ENCODE measurements at regions not wholly inside any gene's neighbourhood (a gene's known extent, or its start where the extent isn't known, plus 50 kb on each side); places are given as distances from the start of the nearest gene placed in this dataset.
A peak's percentile ranks its signal among the peaks of the same experiment; 100 is the strongest.

DNA sequence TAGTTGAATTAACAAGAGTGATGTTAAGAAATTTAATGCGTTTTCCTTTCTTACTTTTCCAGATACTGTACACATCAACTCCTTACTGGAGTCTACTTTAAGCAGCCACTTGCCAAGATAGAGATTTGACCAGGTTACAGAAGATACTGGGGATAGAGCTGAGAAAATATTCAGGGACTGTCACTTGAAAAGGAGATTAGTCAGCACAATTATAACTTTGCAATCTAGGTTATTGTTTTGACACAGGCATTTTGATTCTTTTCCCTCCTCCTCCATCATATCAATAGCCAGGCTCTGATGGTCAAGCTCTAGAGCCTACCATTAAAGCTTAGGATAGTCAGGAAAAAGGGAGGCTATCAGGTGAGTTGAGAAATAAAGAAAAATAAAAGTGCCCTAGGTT, 345.9 kb upstream of the ITGA1 start:
- no peak for DNase-seq (ENCODE audit: low read depth, low spot score)
- Histone ChIP-seq H3K27ac (no peak overlapping the region), H3K4me3 (no peak overlapping the region), H3K9me3 (ENCODE audit: low read depth, low read length) (no peaks in the 10 kb centered on the region), H3K36me3 (ENCODE audit: insufficient read depth, low read length) (no peaks in the 10 kb centered on the region), H3K9ac (ENCODE audit: insufficient read length) (no peak overlapping the region)
- TF ChIP-seq POLR2AphosphoS5 (IDR thresholded peaks at IDR 0.05; ENCODE audit: borderline replicate concordance, low read depth, low read length) (no peak), FOXP2 (optimal IDR thresholded peaks at IDR 0.05; ENCODE audit: control extremely low read depth, extremely low read length, insufficient read depth) (no peak), EZH2 (IDR thresholded peaks at IDR 0.05) (no peak)

DNA sequence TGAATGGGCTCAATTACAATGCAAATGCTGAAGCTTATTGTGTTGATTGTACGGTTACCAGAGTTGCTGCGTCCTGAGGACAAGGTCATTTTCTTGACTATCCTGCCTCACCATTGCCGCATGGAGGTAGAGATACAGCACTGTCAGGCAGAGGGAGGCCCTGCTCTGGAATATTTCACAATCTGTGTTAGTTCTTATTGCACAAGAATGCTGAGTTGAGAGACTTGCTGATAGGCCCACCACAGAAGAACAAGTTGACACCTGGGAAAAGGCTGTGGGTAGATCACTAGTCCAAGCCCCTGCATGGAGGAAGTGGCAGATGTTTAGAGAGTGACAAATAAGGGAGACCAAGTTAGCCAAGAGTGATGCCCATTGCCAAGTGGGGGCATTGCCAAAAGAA, 344.5 kb upstream of the ITGA1 start:
- DNase-seq (ENCODE audit: low read depth, low spot score) = no peak
- H3K27ac ChIP-seq = no peak overlapping the region
- no peak for TF ChIP-seq EZH2 (IDR thresholded peaks at IDR 0.05)
- TF ChIP-seq POLR2AphosphoS5 (IDR thresholded peaks at IDR 0.05; ENCODE audit: borderline replicate concordance, low read depth, low read length) = no peak
- TF ChIP-seq FOXP2 (optimal IDR thresholded peaks at IDR 0.05; ENCODE audit: control extremely low read depth, extremely low read length, insufficient read depth) = no peak
- no peak overlapping the region for H3K4me3 ChIP-seq
- H3K9me3 ChIP-seq (ENCODE audit: low read depth, low read length) = no peaks in the 10 kb centered on the region
- no peaks in the 10 kb centered on the region for H3K36me3 ChIP-seq (ENCODE audit: insufficient read depth, low read length)
- H3K9ac ChIP-seq (ENCODE audit: insufficient read length) = no peak overlapping the region

DNA sequence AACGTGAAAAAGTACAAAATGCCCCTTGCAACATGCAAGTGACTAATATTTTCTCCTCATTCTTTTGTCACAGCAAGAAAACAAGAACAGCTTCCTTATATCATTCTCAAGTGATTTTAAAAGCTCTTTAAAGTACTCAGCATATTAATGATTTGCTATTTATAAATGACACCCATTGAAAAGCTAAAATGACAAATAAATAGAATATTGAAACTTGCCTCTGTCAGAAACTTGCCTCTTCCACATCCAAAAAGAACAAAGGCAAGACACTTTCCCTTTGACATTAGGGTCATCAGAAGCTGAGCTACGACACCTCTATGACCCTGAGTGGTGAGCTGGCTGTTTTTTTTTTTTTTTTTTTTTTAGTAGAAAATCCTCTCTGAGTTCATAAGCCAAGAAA, 339.6 kb upstream of the ITGA1 start:
- no peak overlapping the region for H3K4me3 ChIP-seq
- H3K36me3 ChIP-seq (ENCODE audit: insufficient read depth, low read length) = no peaks in the 10 kb centered on the region
- H3K9me3 ChIP-seq (ENCODE audit: low read depth, low read length) = no peaks in the 10 kb centered on the region
- H3K9ac ChIP-seq (ENCODE audit: insufficient read length) = no peak overlapping the region
- no peak for DNase-seq (ENCODE audit: low read depth, low spot score)
- TF ChIP-seq POLR2AphosphoS5 (IDR thresholded peaks at IDR 0.05; ENCODE audit: borderline replicate concordance, low read depth, low read length) (no peak), EZH2 (IDR thresholded peaks at IDR 0.05) (no peak), FOXP2 (optimal IDR thresholded peaks at IDR 0.05; ENCODE audit: control extremely low read depth, extremely low read length, insufficient read depth) (no peak)
- H3K27ac ChIP-seq = no peak overlapping the region

DNA sequence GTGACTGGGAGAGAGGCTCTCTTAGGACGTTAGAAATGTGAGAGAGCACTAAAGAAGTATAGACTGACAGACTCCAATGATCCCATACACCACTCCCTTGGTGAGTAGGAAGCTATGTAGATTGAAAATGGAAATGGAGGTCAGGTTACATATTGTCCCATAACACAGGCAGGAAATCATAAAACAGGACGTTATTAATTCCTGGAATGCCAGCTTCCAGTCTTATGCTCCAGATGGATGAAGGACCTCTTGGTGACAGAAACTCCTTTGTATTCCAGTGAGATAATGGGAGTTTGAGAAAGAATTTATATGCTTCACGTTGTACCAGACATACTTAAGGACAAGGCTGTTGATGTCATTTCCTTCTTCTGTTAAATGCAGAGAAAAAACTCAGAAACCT, 338.2 kb upstream of the ITGA1 start:
- Histone ChIP-seq H3K27ac (no peak overlapping the region), H3K9ac (ENCODE audit: insufficient read length) (no peak overlapping the region), H3K9me3 (ENCODE audit: low read depth, low read length) (no peaks in the 10 kb centered on the region), H3K4me3 (no peak overlapping the region), H3K36me3 (ENCODE audit: insufficient read depth, low read length) (no peaks in the 10 kb centered on the region)
- DNase-seq (ENCODE audit: low read depth, low spot score) = no peak
- TF ChIP-seq EZH2 (IDR thresholded peaks at IDR 0.05) = no peak
- TF ChIP-seq FOXP2 (optimal IDR thresholded peaks at IDR 0.05; ENCODE audit: control extremely low read depth, extremely low read length, insufficient read depth) = no peak
- no peak for TF ChIP-seq POLR2AphosphoS5 (IDR thresholded peaks at IDR 0.05; ENCODE audit: borderline replicate concordance, low read depth, low read length)

DNA sequence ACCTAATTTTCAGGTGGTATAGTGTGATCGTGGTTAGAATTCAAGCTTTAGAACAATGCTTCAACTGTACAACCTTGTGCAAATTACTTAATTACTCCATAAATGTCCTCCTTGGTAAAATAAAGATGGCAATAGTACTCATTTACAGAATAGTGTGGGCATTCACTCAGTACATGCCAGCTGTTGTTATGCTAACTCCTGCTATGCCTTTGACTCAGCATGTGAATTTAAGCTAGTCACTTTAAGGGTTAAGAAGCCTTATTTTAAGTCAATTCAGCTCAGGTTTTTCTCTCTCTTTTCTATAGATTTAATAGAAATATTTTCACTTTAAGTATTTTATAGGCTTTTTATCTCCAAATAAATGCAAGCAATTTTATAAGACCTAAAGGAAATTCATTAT, 335.6 kb upstream of the ITGA1 start:
- no peak overlapping the region for H3K27ac ChIP-seq
- TF ChIP-seq FOXP2 (optimal IDR thresholded peaks at IDR 0.05; ENCODE audit: control extremely low read depth, extremely low read length, insufficient read depth) (no peak), EZH2 (IDR thresholded peaks at IDR 0.05) (no peak), POLR2AphosphoS5 (IDR thresholded peaks at IDR 0.05; ENCODE audit: borderline replicate concordance, low read depth, low read length) (no peak)
- no peaks in the 10 kb centered on the region for H3K36me3 ChIP-seq (ENCODE audit: insufficient read depth, low read length)
- H3K9ac ChIP-seq (ENCODE audit: insufficient read length) = no peak overlapping the region
- no peaks in the 10 kb centered on the region for H3K9me3 ChIP-seq (ENCODE audit: low read depth, low read length)
- no peak overlapping the region for H3K4me3 ChIP-seq
- DNase-seq (ENCODE audit: low read depth, low spot score) = no peak

DNA sequence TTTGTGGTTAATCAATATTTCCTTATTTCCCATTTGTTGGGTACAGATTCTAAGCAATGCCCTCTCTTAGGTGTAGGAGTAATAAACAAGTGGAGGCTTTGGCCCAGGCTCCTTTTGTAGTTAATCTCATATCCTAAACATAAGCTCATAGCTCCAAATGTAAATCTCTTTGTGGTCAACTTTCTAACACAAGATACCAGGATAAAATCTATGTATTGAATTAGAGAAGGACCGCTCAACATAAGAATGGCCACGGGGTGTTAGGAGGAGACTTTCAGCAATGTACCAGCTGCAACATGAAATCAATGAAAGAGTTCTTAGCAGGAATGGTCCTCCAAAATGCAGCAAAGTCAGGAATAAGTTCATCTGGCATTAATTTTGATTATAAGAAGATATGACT, 334.5 kb upstream of the ITGA1 start:
- DNase-seq (ENCODE audit: low read depth, low spot score) = no peak
- Histone ChIP-seq H3K9ac (ENCODE audit: insufficient read length) (no peak overlapping the region), H3K9me3 (ENCODE audit: low read depth, low read length) (no peaks in the 10 kb centered on the region), H3K36me3 (ENCODE audit: insufficient read depth, low read length) (no peaks in the 10 kb centered on the region), H3K4me3 (no peak overlapping the region), H3K27ac (no peak overlapping the region)
- TF ChIP-seq EZH2 (IDR thresholded peaks at IDR 0.05) (no peak), FOXP2 (optimal IDR thresholded peaks at IDR 0.05; ENCODE audit: control extremely low read depth, extremely low read length, insufficient read depth) (no peak)

DNA sequence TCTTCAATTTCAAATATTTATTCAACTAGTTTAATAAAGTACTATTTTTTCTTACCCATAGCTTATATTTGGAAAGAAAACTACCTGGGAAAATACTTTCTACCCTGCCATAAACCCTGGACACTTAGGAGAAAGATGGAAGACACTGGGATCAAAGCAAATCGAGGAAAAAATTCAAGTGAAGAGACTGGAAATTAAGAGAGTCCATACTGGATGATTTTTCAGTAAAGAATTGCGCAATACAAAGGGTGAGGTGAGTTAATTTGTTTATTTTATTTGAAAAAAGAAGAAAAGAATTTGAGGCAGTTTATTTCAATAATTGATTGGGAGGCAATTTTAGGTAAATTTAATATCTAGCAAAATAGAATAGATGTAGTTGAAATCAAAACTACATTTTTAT, 331.8 kb upstream of the ITGA1 start:
- no peaks in the 10 kb centered on the region for H3K9me3 ChIP-seq (ENCODE audit: low read depth, low read length)
- TF ChIP-seq EZH2 (IDR thresholded peaks at IDR 0.05) (no peak), POLR2AphosphoS5 (IDR thresholded peaks at IDR 0.05; ENCODE audit: borderline replicate concordance, low read depth, low read length) (no peak), FOXP2 (optimal IDR thresholded peaks at IDR 0.05; ENCODE audit: control extremely low read depth, extremely low read length, insufficient read depth) (no peak)
- no peak for DNase-seq (ENCODE audit: low read depth, low spot score)

DNA sequence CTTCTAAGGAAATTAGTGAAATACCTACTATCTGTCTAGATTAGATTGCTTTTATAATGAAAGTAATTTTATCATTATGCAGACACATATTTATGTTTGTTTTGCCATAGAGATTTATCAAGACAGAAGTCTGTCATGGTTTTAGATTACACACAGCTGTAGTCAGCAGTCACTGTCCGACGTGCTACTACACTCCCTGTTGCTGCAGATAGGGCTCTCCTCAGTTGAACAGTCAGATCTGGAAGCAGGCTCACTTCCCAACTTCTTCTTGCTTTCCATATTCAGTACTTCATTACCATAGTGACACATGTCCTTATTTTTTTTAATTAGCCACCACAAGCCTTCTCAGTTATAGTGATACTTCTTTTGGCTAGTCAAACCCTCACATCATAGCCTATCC, 329.9 kb upstream of the ITGA1 start:
- Histone ChIP-seq H3K9me3 (ENCODE audit: low read depth, low read length) (no peaks in the 10 kb centered on the region), H3K9ac (ENCODE audit: insufficient read length) (no peak overlapping the region), H3K4me3 (no peak overlapping the region), H3K27ac (no peak overlapping the region), H3K36me3 (ENCODE audit: insufficient read depth, low read length) (no peaks in the 10 kb centered on the region)
- no peak for DNase-seq (ENCODE audit: low read depth, low spot score)
- TF ChIP-seq POLR2AphosphoS5 (IDR thresholded peaks at IDR 0.05; ENCODE audit: borderline replicate concordance, low read depth, low read length) = no peak
- no peak for TF ChIP-seq FOXP2 (optimal IDR thresholded peaks at IDR 0.05; ENCODE audit: control extremely low read depth, extremely low read length, insufficient read depth)
- TF ChIP-seq EZH2 (IDR thresholded peaks at IDR 0.05) = no peak

More for the DNA sequence above, 331.8 kb upstream of the ITGA1 start:
- Histone ChIP-seq H3K36me3 (ENCODE audit: insufficient read depth, low read length) (no peaks in the 10 kb centered on the region), H3K27ac (no peak overlapping the region), H3K9ac (ENCODE audit: insufficient read length) (no peak overlapping the region), H3K4me3 (no peak overlapping the region)

DNA sequence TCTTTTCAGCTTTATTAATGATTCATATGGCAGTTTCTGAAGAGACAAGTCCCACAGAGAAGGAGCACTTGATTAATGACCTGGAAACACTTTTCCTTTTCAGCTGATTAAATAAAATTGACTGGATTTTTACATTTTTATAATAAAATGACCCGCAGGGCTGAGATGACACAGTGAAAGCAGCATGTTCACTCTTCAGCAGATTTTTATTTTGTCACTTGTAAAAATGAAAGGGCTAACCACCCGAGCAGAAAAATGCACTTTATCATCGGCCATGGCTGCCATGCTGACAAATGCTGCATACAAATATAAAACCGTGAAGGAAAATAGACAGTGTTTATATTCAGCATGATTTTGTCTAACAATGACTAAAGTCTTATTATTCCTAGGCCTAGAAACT, 321.6 kb upstream of the ITGA1 start:
- Histone ChIP-seq H3K9me3 (ENCODE audit: low read depth, low read length) (no peaks in the 10 kb centered on the region), H3K4me3 (peak overlapping the region; percentile 19; the same call in 1 of the 2 replicates), H3K9ac (ENCODE audit: insufficient read length) (peak overlapping the region; percentile 32), H3K36me3 (ENCODE audit: insufficient read depth, low read length) (no peaks in the 10 kb centered on the region), H3K27ac (peak overlapping the region; percentile 71; the same call in 1 of the 2 replicates)
- TF ChIP-seq FOXP2 (optimal IDR thresholded peaks at IDR 0.05; ENCODE audit: control extremely low read depth, extremely low read length, insufficient read depth) (no peak), EZH2 (IDR thresholded peaks at IDR 0.05) (no peak), POLR2AphosphoS5 (IDR thresholded peaks at IDR 0.05; ENCODE audit: borderline replicate concordance, low read depth, low read length) (no peak)
- DNase-seq (ENCODE audit: low read depth, low spot score) = peak; percentile 14

Data from SK-N-MC (cell line).